OCI-LY3 (cell line): ENCODE measurements at regions not wholly inside any gene's neighbourhood (a gene's known extent, or its start where the extent isn't known, plus 50 kb on each side); places are given as distances from the start of the nearest gene placed in this dataset.

ENCODE experiments used
- H2AFZ ChIP-seq: fragments of 200-600, 300-600 bp; shearing (Covaris generic); 2 replicates; pipeline ENCODE4 v1.6.0; 2014; ENCODE audit warnings: antibody characterized with exemption, low read depth, low read length
- H3K27ac ChIP-seq: fragments of 200-600, 300-600 bp; sonication (generic); 2 replicates; pipeline ENCODE4 v1.5.1; 2014; ENCODE audit warnings: mild to moderate bottlenecking, low read length, moderate library complexity, mixed read lengths
- H3K27me3 ChIP-seq: fragments of 200-600, 300-600 bp; sonication (generic); 2 replicates; pipeline ENCODE4 v1.6.1; 2014; ENCODE audit warnings: low read depth, low read length, mixed read lengths
- H3K36me3 ChIP-seq: fragments of 200-600, 300-600 bp; sonication (generic); replicated peaks from 2 replicates; pipeline ENCODE3; 2014; ENCODE audit warnings: low read depth, low read length, mixed read lengths
- H3K4me1 ChIP-seq: fragments of 300-600, 200-600 bp; sonication (generic); 2 replicates; pipeline ENCODE4 v1.6.1; 2014; ENCODE audit warnings: low read length, mixed read lengths
- H3K4me2 ChIP-seq: fragments of 200-600, 300-600 bp; sonication (generic); 2 replicates; pipeline ENCODE4 v1.6.1; 2014; ENCODE audit warnings: low read length, mixed read lengths
- H3K4me3 ChIP-seq: fragments of 300-600, 200-600 bp; sonication (generic); 2 replicates; pipeline ENCODE4 v1.5.1; 2014; ENCODE audit warnings: antibody characterized with exemption, mild to moderate bottlenecking, low read length, moderate library complexity
- H3K79me2 ChIP-seq: fragments of 300-600, 200-600 bp; shearing (Covaris generic); 2 replicates; pipeline ENCODE4 v1.6.1; 2014; ENCODE audit warnings: mild to moderate bottlenecking, low read length, mixed read lengths
- H3K9ac ChIP-seq: fragments of 300-600, 200-600 bp; shearing (Covaris generic); 2 replicates; pipeline ENCODE4 v1.6.0; 2014; ENCODE audit warnings: mild to moderate bottlenecking, low read length, moderate library complexity
- H3K9me3 ChIP-seq: fragments of 200-600, 300-600 bp; shearing (Covaris generic); 2 replicates; pipeline ENCODE4 v1.6.1; 2014; ENCODE audit warnings: low read length, mixed read lengths; ENCODE audit not compliant: insufficient read depth
- H4K20me1 ChIP-seq: fragments of 200-600, 300-600 bp; sonication (generic); 2 replicates; pipeline ENCODE4 v1.6.1; 2016; ENCODE audit warnings: low read length, mixed read lengths; ENCODE audit not compliant: insufficient read depth
- EZH2phosphoT487 ChIP-seq: fragments of 200-600 bp; shearing (Covaris generic); IDR thresholded peaks from 2 replicates; pipeline ENCODE4 v1.6.1; 2018; ENCODE audit warnings: antibody characterized with exemption, mixed run types, low read depth
- TF ChIP-seq, protein P1 (sequence below): fragments of 200-600, 300-600 bp; sonication (generic); IDR thresholded peaks from 2 replicates; pipeline ENCODE4 v1.5.1; 2014; ENCODE audit warnings: antibody characterized with exemption, low read length, low read depth

DNA sequence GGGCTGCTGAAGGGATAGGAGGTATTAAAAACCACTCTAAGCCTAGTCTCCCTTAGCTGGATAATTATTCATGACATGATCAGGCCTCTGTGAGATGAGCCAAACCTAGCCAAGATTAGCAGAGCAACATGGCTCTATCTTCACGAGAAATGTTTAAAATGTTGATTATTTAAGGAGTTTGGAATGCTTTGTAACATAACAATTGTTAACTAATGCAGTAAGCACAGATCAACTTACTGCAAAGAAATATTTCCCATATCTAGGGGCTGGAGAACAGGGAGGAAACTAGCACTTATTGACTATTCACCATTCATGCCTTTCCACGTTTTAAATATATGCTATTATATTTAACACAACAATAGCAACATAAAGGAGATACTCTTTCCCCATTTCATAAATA lies 833.7 kb upstream of the CHAC2 start:
- TF ChIP-seq, protein P1, sequence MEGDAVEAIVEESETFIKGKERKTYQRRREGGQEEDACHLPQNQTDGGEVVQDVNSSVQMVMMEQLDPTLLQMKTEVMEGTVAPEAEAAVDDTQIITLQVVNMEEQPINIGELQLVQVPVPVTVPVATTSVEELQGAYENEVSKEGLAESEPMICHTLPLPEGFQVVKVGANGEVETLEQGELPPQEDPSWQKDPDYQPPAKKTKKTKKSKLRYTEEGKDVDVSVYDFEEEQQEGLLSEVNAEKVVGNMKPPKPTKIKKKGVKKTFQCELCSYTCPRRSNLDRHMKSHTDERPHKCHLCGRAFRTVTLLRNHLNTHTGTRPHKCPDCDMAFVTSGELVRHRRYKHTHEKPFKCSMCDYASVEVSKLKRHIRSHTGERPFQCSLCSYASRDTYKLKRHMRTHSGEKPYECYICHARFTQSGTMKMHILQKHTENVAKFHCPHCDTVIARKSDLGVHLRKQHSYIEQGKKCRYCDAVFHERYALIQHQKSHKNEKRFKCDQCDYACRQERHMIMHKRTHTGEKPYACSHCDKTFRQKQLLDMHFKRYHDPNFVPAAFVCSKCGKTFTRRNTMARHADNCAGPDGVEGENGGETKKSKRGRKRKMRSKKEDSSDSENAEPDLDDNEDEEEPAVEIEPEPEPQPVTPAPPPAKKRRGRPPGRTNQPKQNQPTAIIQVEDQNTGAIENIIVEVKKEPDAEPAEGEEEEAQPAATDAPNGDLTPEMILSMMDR: no peak
- no peak for TF ChIP-seq EZH2phosphoT487
- Histone ChIP-seq H3K4me1 (peaks cover 42% of the 10 kb centered on the region), H3K4me2 (peak overlapping the region; percentile 50), H3K9me3 (no peaks in the 10 kb centered on the region; the same call in 1 of the 2 replicates), H4K20me1 (no peaks in the 10 kb centered on the region), H3K4me3 (no peak overlapping the region), H3K79me2 (no peaks in the 10 kb centered on the region), H2AFZ (no peak overlapping the region), H3K9ac (no peak overlapping the region; the same call in 1 of the 2 replicates), H3K27me3 (no peaks in the 10 kb centered on the region), H3K36me3 (peaks cover 9% of the 10 kb centered on the region), H3K27ac (peak overlapping the region; percentile 68)

DNA sequence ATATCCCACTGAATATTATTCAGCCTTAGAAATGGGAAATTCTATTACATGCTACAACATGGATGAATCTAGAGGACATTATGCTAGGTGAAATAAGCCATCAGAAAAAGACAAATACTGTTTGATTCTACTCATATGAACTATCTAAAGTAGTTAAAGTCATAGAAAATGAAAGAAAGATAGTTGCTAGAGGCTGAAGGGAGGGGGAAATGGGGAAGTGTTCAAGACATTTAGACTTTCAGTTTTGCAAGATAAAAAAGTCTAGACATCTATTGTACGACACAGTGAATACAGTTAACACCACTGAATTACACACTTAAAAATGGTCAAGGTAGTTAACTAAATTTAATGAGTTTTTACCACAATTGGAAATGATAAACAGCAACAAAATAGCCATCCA lies 835.9 kb upstream of the CHAC2 start:
- TF ChIP-seq, protein P1: no peak
- no peak for TF ChIP-seq EZH2phosphoT487
- no peak overlapping the region; the same call in 1 of the 2 replicates for H3K4me2 ChIP-seq

DNA sequence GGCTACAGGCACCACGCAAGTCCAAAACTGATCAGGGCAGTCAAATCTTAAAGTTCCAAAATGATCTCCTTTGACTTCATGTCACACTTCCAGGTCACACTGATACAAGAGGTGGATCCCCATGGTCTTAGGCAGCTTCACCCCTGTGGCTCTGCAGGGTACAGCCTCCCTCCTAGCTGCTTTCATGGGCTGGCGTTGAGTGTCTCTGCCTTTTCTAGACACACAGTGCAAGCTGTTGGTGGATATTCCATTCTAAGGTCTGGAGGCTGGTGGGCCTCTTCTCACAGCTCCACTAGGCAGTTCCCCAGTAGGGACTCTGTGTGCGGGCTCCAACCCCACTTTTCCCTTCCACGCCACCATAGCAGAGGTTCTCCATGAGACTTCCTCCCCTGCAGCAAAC lies 838.2 kb upstream of the CHAC2 start:
- Histone ChIP-seq H3K36me3 (peaks cover 9% of the 10 kb centered on the region), H3K4me2 (no peak overlapping the region), H3K79me2 (no peaks in the 10 kb centered on the region), H3K9ac (no peak overlapping the region), H2AFZ (no peak overlapping the region), H3K27ac (no peak overlapping the region), H4K20me1 (no peaks in the 10 kb centered on the region), H3K4me3 (no peak overlapping the region), H3K4me1 (peaks cover 30% of the 10 kb centered on the region), H3K27me3 (no peaks in the 10 kb centered on the region), H3K9me3 (no peaks in the 10 kb centered on the region; the same call in 1 of the 2 replicates)
- no peak for TF ChIP-seq EZH2phosphoT487
- TF ChIP-seq, protein P1: no peak

More for the DNA sequence above, 835.9 kb upstream of the CHAC2 start:
- Histone ChIP-seq H3K9ac (no peak overlapping the region), H3K9me3 (no peaks in the 10 kb centered on the region; the same call in 1 of the 2 replicates), H3K4me3 (no peak overlapping the region), H3K36me3 (peaks cover 9% of the 10 kb centered on the region), H3K4me1 (peaks cover 42% of the 10 kb centered on the region), H2AFZ (no peak overlapping the region), H3K79me2 (no peaks in the 10 kb centered on the region), H3K27ac (no peak overlapping the region), H4K20me1 (no peaks in the 10 kb centered on the region), H3K27me3 (no peaks in the 10 kb centered on the region)

DNA sequence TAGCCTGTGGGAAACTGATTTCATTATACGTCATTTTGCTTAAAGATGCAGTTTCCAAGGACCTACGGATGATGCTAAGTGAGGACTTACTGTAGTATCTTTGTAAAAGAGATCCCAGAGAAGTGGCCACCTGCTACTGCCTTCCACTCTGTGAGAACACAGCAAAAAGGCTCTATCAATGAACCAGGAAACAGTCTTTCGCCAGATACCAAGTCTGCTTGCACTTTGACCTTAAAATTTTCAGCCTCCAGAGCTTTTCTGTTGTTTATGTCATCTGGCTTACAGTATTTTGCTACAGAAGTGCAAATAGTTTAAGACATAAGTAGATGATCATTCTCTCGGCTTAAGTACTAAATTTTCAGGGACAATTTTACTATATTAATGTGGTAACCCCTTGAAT lies 847.9 kb upstream of the CHAC2 start:
- H4K20me1 ChIP-seq: no peaks in the 10 kb centered on the region
- H3K4me1 ChIP-seq: peaks cover 6% of the 10 kb centered on the region; the same call in 1 of the 2 replicates
- H3K9ac ChIP-seq: no peak overlapping the region
- H3K4me2 ChIP-seq: no peak overlapping the region
- H3K4me3 ChIP-seq: no peak overlapping the region
- TF ChIP-seq, protein P1: no peak
- TF ChIP-seq EZH2phosphoT487: no peak
- no peaks in the 10 kb centered on the region for H3K27me3 ChIP-seq
- H3K36me3 ChIP-seq: no peaks in the 10 kb centered on the region
- H2AFZ ChIP-seq: no peak overlapping the region
- H3K9me3 ChIP-seq: no peaks in the 10 kb centered on the region
- H3K27ac ChIP-seq: no peak overlapping the region
- H3K79me2 ChIP-seq: no peaks in the 10 kb centered on the region
